Skeletal muscle satellite cell (primary cell): ENCODE measurements at regions not wholly inside any gene's neighbourhood (a gene's known extent, or its start where the extent isn't known, plus 50 kb on each side); places are given as distances from the start of the nearest gene placed in this dataset.

Source experiments
- H3K27me3 ChIP-seq: 2 replicates; pipeline ENCODE4 v1.7.0; 2013; ENCODE audit warnings: low read length; ENCODE audit not compliant: control insufficient read depth, insufficient read depth
- H3K36me3 ChIP-seq: 2 replicates; pipeline ENCODE4 v1.7.0; 2013; ENCODE audit warnings: mild to moderate bottlenecking, control low read depth, low read length; ENCODE audit not compliant: insufficient read depth
- H3K4me1 ChIP-seq: 2 replicates; pipeline ENCODE4 v1.7.0; 2013; ENCODE audit warnings: low read length; ENCODE audit not compliant: control insufficient read depth, insufficient read depth
- H3K4me2 ChIP-seq: 2 replicates; pipeline ENCODE4 v1.7.0; 2013; ENCODE audit warnings: mild to moderate bottlenecking, low read length
- H3K4me3 ChIP-seq: 2 replicates; pipeline ENCODE4 v1.7.0; 2013; ENCODE audit warnings: low read length
- H3K9ac ChIP-seq: 2 replicates; pipeline ENCODE4 v1.7.0; 2013; ENCODE audit warnings: mild to moderate bottlenecking, low read depth, low read length, moderate library complexity
- H3K9me3 ChIP-seq: replicated peaks from 2 replicates; pipeline ENCODE4 v1.7.0; 2013; ENCODE audit warnings: mild to moderate bottlenecking, control low read depth, low read length

GRCh38 chr9:83154821-83155220 is 91.9 kb upstream of the RASEF start:
- no peaks in the 10 kb centered on the region for H3K27me3 ChIP-seq
- H3K9ac ChIP-seq: no peak overlapping the region
- H3K36me3 ChIP-seq: no peaks in the 10 kb centered on the region
- H3K4me1 ChIP-seq: peaks cover 19% of the 10 kb centered on the region
- no peaks in the 10 kb centered on the region for H3K9me3 ChIP-seq
- H3K4me3 ChIP-seq: no peak overlapping the region
- H3K4me2 ChIP-seq: no peak overlapping the region

DNA sequence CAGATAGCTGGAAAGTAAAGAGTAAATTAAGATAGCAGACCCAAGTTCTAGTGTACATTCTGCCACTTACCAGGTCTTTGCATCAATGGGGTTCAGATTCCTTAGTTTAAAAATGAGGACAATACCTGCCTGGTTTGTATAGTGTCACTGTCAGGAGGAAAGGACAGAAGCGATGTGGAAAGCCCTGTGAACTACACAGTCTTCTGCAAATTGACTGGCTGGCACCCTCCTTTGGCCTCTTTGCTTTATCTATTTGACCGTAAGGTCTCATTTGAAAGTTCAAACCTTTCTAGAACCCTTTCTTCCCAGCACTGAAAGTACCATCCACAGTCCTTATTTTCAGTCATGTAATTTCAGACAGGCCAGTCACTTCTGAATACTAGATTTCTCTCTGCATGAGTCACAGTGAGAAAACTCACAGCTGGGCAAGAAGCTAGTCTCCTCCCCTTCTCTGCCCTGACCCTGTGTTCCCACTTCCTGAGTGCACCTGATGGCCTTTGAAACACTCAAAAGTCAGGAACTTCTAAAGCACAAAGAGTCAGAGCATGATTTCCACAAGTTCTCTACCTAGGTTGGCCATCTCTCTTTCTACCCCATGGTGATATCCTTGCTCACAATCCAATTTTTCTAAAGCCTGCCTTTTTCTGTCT is 91.3 kb upstream of the RASEF start:
- Histone ChIP-seq H3K4me1 (peaks cover 19% of the 10 kb centered on the region), H3K9me3 (no peaks in the 10 kb centered on the region), H3K4me3 (no peak overlapping the region), H3K9ac (no peak overlapping the region), H3K27me3 (no peaks in the 10 kb centered on the region), H3K36me3 (no peaks in the 10 kb centered on the region), H3K4me2 (peak overlapping the region; percentile 18)

- H3K9ac ChIP-seq: no peak overlapping the region
- H3K4me2 ChIP-seq: no peak overlapping the region
- H3K27me3 ChIP-seq: peaks cover 5% of the 10 kb centered on the region
- no peaks in the 10 kb centered on the region for H3K36me3 ChIP-seq
- peaks cover 19% of the 10 kb centered on the region for H3K4me1 ChIP-seq
- H3K9me3 ChIP-seq: no peaks in the 10 kb centered on the region
- H3K4me3 ChIP-seq: no peak overlapping the region
These were observed 90.1 kb upstream of the RASEF start for GRCh38 chr9:83153030-83153429.

DNA sequence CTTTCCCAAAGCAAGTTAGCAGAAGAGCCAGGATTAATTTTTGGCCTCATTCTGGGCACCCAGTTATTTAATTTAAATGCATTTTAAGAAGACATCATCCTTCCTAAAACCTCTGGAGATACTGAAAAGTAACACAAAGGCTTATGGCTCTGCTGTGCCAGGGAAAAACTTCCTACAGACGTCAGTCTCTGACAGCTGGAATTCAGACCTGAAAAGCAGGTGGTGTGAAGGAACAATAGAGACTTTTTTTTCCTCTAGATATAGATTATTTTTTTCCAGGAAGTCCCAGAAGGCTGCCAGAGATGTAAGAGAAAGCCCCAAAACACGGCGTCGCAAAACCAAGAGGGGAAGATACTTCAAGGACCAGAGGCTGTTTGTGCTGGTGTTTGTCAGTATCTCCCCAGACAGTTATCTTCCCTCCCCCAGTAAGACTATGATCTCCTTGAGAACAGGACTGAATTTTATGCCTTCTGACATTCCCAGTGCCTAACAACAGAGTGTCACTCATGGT is 88.7 kb upstream of the RASEF start:
- no peaks in the 10 kb centered on the region for H3K9me3 ChIP-seq
- peaks cover 19% of the 10 kb centered on the region for H3K4me1 ChIP-seq
- peaks cover 5% of the 10 kb centered on the region for H3K27me3 ChIP-seq
- H3K4me2 ChIP-seq: no peak overlapping the region
- no peak overlapping the region for H3K9ac ChIP-seq
- H3K36me3 ChIP-seq: no peaks in the 10 kb centered on the region
- H3K4me3 ChIP-seq: no peak overlapping the region

DNA sequence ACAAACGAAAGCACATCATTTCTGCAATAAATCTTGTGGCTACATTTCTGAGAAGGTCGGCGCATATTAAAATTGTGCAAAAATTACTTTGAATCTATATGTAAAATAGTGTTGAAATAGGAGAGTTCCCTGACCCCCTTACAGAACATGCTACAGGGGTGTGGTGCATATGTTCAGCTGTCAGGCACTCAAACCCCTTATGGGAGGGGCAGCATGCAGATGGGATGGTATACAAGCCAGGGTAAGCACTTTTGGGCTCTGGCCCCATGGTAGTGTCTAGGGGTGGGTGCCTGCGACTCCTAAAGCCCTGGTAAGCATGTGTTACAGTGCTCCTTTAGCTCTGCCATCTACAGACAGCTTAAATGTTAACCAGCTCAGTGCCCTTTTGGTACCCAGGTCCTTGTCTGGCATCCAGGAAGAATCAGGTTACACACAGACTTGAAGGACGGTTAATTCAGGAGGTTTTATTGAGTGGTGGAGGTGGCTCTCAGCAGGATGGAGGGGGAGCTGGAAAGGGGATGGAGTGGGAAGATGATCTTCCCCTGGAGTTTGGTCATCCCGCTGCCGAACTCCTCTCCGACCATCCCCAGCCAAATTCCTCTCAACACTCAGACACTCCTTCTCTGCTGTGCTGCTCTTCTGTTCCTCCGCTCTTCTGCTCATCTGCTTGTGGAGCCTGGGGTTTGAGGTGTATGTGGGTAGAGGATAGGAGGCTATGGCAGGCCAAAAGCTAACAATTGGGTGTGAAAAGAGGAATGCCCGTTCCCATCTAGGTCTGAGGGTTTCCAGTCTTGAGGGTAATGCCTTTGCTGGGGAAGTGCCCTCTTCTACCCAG is 84.6 kb upstream of the RASEF start:
- Histone ChIP-seq H3K9me3 (no peaks in the 10 kb centered on the region), H3K9ac (no peak overlapping the region), H3K4me3 (no peak overlapping the region), H3K4me1 (peaks cover 2% of the 10 kb centered on the region), H3K36me3 (no peaks in the 10 kb centered on the region), H3K4me2 (no peak overlapping the region), H3K27me3 (peaks cover 5% of the 10 kb centered on the region)

DNA sequence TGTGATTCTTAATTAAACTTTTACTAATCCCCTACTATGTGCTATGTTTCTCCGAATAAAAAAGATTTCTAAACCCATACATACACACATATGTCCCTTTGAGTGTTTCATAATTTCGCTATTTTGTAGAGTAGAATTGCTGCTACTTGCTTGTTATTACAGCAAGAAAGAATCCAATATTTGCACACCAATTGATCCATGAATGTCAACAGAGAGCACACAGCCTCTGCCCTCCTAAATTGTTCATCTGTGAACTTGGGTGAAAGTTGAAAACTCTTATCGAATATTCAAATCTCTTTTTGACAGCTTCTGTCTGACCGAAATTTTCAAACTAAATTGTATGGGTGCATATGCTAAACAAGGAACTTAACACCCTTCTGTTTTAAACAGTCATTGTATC is 83.4 kb upstream of the RASEF start:
- Histone ChIP-seq H3K4me1 (peaks cover 2% of the 10 kb centered on the region), H3K9me3 (no peaks in the 10 kb centered on the region), H3K4me3 (no peak overlapping the region), H3K4me2 (no peak overlapping the region), H3K9ac (no peak overlapping the region), H3K27me3 (peaks cover 6% of the 10 kb centered on the region), H3K36me3 (no peaks in the 10 kb centered on the region)

DNA sequence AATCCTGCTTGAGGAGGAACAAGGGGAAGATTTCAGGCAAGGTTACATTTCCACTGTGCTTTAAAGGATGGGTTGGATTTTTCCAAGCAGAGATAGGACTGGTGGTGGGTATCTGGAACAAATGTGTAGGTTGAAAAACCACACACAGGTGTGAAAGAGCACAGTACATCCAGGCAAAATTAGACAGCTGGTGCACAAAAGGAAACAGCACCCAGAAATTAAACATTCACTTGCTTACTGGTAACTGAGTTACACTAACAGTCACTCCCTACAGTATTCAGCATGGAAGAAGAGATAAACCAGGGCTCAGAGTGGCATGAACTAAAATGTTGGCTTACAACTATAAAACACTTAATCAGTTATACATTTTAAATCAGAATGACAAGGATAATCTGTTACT is 81.5 kb upstream of the RASEF start:
- H3K36me3 ChIP-seq: no peaks in the 10 kb centered on the region
- no peak overlapping the region for H3K9ac ChIP-seq
- no peaks in the 10 kb centered on the region for H3K4me1 ChIP-seq
- no peaks in the 10 kb centered on the region for H3K9me3 ChIP-seq
- no peak overlapping the region for H3K4me3 ChIP-seq
- no peak overlapping the region for H3K4me2 ChIP-seq
- peaks cover 14% of the 10 kb centered on the region for H3K27me3 ChIP-seq

GRCh38 chr9:83142389-83142788 is 79.4 kb upstream of the RASEF start:
- H3K27me3 ChIP-seq: peaks cover 9% of the 10 kb centered on the region
- no peak overlapping the region for H3K9ac ChIP-seq
- no peaks in the 10 kb centered on the region for H3K9me3 ChIP-seq
- H3K4me2 ChIP-seq: no peak overlapping the region
- H3K4me3 ChIP-seq: no peak overlapping the region
- H3K4me1 ChIP-seq: no peaks in the 10 kb centered on the region
- no peaks in the 10 kb centered on the region for H3K36me3 ChIP-seq

DNA sequence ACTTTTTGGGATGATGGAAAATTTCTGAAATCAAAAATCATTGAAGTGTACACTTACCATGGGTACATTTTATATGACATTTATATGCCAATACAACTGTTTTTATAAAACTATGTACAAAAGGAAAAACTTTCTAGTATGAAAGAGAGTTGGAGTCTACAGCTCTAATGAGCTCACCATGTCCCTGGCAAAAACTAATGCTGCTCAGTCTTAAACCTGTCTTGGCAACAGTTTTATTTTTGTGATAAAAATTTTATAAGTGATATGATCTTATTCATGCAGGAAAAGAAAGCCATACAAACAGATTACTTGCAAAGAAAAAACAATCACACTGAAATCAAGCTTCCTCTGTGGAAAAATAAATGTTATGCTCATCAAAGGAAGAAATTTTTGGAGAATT is 78.9 kb upstream of the RASEF start:
- Histone ChIP-seq H3K4me2 (no peak overlapping the region), H3K9me3 (no peaks in the 10 kb centered on the region), H3K9ac (no peak overlapping the region), H3K4me3 (no peak overlapping the region), H3K4me1 (no peaks in the 10 kb centered on the region), H3K27me3 (peaks cover 9% of the 10 kb centered on the region), H3K36me3 (no peaks in the 10 kb centered on the region)

DNA sequence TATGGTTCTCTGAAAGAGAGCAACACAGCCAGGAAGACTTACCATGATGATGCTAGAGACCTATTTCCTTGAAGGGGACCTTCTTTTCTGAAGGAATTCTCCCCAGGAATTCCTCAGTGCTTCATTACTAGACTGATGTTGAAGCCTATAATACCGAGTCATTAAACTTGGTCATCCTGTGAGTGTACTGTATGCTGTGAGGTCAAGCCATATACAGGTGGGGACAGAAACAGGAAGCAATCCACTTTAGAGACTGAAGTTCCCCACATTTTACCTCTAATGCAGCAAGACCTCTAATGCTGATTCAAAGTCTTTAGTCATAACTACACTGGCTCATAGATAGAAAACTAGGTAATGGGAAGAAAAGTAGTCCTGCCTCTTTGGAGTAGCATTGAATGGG is 77.1 kb upstream of the RASEF start:
- no peaks in the 10 kb centered on the region for H3K36me3 ChIP-seq
- H3K9me3 ChIP-seq: no peaks in the 10 kb centered on the region
- peaks cover 9% of the 10 kb centered on the region for H3K27me3 ChIP-seq
- no peak overlapping the region for H3K4me3 ChIP-seq
- H3K9ac ChIP-seq: no peak overlapping the region
- H3K4me1 ChIP-seq: no peaks in the 10 kb centered on the region
- H3K4me2 ChIP-seq: no peak overlapping the region

GRCh38 chr9:83138422-83139135 is 75.6 kb upstream of the RASEF start:
- no peaks in the 10 kb centered on the region for H3K4me1 ChIP-seq
- no peaks in the 10 kb centered on the region for H3K36me3 ChIP-seq
- H3K4me3 ChIP-seq: no peak overlapping the region
- H3K4me2 ChIP-seq: no peak overlapping the region
- no peaks in the 10 kb centered on the region for H3K9me3 ChIP-seq
- H3K9ac ChIP-seq: no peak overlapping the region
- peaks cover 9% of the 10 kb centered on the region for H3K27me3 ChIP-seq
